SK-N-SH (cell line): ENCODE measurements at regions not wholly inside any gene's neighbourhood (a gene's known extent, or its start where the extent isn't known, plus 50 kb on each side); places are given as distances from the start of the nearest gene placed in this dataset.

ENCODE experiments used
- EZH2phosphoT487 ChIP-seq: fragments of 200-600 bp; sonication (generic); IDR thresholded peaks from 2 replicates; pipeline ENCODE4 v1.6.1; 2017; ENCODE audit warnings: low read depth, mixed run types, mild to moderate bottlenecking, antibody characterized with exemption, moderate library complexity, borderline replicate concordance
- RFX5 ChIP-seq: IDR thresholded peaks from 2 replicates; pipeline ENCODE4 v1.6.1; 2012; ENCODE audit warnings: mild to moderate bottlenecking, improper control_type of control experiment, low read length
- TF ChIP-seq, protein P1 (sequence below): fragments of 200-600 bp; sonication (generic); IDR thresholded peaks from 2 replicates; pipeline ENCODE4 v1.6.1; 2017; ENCODE audit warnings: antibody characterized with exemption, mild to moderate bottlenecking, moderate library complexity

DNA sequence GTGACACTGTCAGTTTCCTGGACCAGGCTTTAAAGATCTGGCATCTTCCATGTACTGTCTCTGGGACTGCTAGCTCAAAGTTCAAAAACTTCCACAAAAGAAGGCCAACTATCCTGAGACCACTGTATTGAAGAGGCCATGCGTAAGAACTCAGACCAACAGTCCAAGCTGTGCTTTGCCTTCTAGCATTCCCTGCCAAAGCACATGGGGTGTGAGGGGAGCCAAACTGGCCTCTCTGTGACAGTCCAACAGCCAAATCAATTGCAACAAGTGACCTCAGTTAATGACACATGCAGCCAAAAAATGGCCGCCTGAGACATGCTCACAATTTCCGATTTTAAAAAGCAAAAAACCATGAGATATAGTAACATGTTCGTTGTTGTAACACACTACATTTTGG, 160.3 kb upstream of the CDH19 start:
- TF ChIP-seq RFX5: no peak
- TF ChIP-seq, protein P1, sequence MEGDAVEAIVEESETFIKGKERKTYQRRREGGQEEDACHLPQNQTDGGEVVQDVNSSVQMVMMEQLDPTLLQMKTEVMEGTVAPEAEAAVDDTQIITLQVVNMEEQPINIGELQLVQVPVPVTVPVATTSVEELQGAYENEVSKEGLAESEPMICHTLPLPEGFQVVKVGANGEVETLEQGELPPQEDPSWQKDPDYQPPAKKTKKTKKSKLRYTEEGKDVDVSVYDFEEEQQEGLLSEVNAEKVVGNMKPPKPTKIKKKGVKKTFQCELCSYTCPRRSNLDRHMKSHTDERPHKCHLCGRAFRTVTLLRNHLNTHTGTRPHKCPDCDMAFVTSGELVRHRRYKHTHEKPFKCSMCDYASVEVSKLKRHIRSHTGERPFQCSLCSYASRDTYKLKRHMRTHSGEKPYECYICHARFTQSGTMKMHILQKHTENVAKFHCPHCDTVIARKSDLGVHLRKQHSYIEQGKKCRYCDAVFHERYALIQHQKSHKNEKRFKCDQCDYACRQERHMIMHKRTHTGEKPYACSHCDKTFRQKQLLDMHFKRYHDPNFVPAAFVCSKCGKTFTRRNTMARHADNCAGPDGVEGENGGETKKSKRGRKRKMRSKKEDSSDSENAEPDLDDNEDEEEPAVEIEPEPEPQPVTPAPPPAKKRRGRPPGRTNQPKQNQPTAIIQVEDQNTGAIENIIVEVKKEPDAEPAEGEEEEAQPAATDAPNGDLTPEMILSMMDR: no peak
- TF ChIP-seq EZH2phosphoT487: no peak
